ENCODE measurements at regions not wholly inside any gene's neighbourhood (a gene's known extent, or its start where the extent isn't known, plus 50 kb on each side); places are given as distances from the start of the nearest gene placed in this dataset.

- TF ChIP-seq POLR2A (IDR thresholded peaks at IDR 0.05) = no peak
- no peak for TF ChIP-seq CTCF (IDR thresholded peaks at IDR 0.05)
These were observed 80.8 kb upstream of the ACSL1 start for GRCh38 chr4:184906480-184907097.
